D721Med (cell line): ENCODE measurements at regions not wholly inside any gene's neighbourhood (a gene's known extent, or its start where the extent isn't known, plus 50 kb on each side); places are given as distances from the start of the nearest gene placed in this dataset.

Source experiments
- DNase-seq: peaks from one replicate; pipeline ENCODE4 v3.0.0; 2011; ENCODE audit warnings: low spot score; ENCODE audit not compliant: insufficient read length
- FAIRE-seq: peaks from 2 replicates; lab custom pipeline; 2011; peaks lifted over from hg19 to GRCh38; lab: Jason Lieb, UNC
- TF ChIP-seq, protein P1 (sequence below): IDR thresholded peaks from 2 replicates; pipeline ENCODE4 v1.5.1; 2012; ENCODE audit warnings: mild to moderate bottlenecking, control low read depth; ENCODE audit not compliant: insufficient read depth; ENCODE audit errors: missing control alignments

DNA sequence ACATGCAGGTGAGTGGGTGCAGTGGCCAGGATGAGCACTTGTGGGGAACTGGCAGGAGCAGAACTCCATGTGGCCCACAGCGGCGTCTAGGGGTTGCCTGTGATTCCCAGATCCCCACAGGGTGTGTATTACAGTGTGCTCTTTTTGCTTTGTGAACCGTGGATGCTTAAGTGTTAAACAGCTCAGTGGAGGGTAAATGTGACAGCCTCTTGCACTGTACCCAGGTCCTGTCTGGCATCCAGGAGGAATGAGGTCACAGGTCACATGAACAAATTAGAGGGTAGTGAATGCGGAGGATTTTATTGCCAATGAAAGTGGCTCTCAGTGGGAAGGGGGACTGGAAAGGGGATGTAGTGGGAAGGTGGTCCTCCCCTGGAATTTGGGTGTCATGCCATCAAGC is 447.8 kb downstream of the SPRY1 start:
- DNase-seq (no peak), FAIRE-seq (no peak)
- TF ChIP-seq, protein P1, sequence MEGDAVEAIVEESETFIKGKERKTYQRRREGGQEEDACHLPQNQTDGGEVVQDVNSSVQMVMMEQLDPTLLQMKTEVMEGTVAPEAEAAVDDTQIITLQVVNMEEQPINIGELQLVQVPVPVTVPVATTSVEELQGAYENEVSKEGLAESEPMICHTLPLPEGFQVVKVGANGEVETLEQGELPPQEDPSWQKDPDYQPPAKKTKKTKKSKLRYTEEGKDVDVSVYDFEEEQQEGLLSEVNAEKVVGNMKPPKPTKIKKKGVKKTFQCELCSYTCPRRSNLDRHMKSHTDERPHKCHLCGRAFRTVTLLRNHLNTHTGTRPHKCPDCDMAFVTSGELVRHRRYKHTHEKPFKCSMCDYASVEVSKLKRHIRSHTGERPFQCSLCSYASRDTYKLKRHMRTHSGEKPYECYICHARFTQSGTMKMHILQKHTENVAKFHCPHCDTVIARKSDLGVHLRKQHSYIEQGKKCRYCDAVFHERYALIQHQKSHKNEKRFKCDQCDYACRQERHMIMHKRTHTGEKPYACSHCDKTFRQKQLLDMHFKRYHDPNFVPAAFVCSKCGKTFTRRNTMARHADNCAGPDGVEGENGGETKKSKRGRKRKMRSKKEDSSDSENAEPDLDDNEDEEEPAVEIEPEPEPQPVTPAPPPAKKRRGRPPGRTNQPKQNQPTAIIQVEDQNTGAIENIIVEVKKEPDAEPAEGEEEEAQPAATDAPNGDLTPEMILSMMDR, result no peak

DNA sequence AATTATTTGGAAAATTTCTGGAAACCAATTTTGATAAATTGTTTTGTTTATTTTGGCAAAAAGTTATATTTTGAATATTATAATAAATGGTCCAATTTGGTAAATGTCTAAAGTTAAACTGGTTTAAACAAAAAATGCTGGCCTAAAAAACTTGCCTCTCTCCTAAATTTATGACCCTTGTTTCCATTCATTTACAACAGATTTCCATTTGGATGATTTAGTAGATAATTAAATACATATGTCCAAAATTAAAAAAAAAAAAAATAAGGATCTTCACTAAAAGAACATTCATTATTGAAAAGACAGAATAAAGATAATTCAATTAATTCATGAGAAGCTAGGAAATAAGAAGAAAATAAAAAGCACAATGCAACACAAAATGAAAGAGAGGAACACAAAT is 449.5 kb downstream of the SPRY1 start:
- FAIRE-seq (no peak), DNase-seq (no peak)
- TF ChIP-seq, protein P1, result no peak

GRCh38 chr4:123846561-123846960 is 450.0 kb downstream of the SPRY1 start:
- TF ChIP-seq, protein P1, result no peak
- FAIRE-seq (no peak), DNase-seq (no peak)

DNA sequence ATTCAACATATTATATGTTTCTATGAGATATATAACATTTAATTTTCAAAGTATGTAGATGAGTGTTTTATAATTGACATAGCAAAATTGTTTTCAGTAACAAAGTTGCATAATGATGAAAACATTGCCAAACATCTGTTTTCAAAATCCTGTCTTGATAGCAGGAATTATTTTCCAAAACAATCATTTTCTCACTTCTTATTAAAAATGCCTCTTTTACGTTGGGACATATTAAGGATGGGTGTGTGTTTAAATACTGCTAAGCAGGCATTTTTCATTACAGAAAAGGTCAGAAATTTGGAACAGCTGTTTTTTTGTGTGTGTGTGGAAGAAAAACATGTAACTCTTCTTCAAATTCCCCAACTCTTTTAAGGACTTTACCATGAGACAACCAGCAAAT is 452.0 kb downstream of the SPRY1 start:
- no peak for DNase-seq
- TF ChIP-seq, protein P1, result no peak
- no peak for FAIRE-seq

DNA sequence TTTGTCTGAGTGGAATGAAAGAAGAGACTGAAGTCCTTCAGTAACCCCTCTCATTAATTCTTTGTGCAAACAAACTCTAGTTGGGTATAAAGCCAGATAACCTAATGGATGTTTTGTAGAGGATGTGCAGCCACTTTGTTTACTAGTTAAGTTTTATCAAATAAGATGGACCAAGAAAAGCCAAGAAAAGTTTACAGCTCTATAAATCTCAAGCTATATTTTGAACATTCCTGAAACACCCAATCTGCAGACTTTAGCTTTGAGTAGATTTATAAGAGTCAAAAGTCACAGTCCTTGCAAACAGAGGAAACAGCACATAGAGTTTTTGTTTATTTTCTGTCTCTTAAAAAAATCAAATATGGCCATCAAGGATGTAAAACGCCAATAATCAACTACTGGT is 452.9 kb downstream of the SPRY1 start:
- TF ChIP-seq, protein P1, result no peak
- FAIRE-seq (no peak), DNase-seq (no peak)

DNA sequence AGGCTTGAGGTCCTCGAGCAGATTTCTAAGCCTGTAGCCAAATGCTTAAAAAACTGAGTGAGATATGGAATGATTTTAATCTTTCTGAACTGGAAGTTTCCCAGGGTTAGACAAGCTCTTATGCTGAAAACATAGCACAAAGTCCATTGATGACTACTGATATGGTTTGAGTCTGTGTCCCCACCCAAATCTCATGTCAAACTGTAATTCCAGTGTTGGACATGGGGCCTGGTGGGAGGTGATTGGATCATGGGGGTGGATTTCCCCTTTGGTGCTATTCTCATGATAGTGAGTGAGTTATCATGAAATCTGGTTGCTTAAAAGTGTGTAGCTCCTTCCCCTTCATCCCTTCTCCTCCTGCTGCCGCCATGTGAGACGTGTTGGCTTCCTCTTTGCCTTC is 454.9 kb downstream of the SPRY1 start:
- DNase-seq, result no peak
- no peak for FAIRE-seq
- TF ChIP-seq, protein P1, result no peak

DNA sequence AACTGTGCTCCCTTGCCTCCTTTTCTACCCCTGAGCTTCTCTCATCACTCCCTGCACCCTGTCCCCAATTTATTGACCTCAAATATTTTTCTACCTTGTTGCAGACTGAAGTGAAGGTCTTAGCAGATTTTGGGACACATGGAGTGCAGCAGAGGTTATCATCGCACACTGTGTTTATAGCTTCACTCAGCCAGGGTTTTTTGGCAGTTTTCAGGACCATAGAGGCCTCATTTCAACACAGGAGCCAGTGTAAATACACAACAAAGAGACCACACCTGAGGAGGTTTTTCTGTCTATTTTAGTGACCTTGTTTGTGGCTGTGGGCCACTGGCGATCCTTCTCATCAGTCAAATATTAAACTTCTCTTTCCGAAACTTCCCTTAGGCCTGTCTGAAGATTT is 457.1 kb downstream of the SPRY1 start:
- DNase-seq, result no peak
- TF ChIP-seq, protein P1, result no peak
- FAIRE-seq, result no peak
